GM18870 (cell line): ENCODE measurements at regions not wholly inside any gene's neighbourhood (a gene's known extent, or its start where the extent isn't known, plus 50 kb on each side); places are given as distances from the start of the nearest gene placed in this dataset.

Experiments used
- ATAC-seq: cut with Tn5 transposase; IDR thresholded peaks from one replicate; pipeline ENCODE4 v1.9.1; 2021; ENCODE audit warnings: moderate library complexity; ENCODE audit not compliant: unreplicated experiment

DNA sequence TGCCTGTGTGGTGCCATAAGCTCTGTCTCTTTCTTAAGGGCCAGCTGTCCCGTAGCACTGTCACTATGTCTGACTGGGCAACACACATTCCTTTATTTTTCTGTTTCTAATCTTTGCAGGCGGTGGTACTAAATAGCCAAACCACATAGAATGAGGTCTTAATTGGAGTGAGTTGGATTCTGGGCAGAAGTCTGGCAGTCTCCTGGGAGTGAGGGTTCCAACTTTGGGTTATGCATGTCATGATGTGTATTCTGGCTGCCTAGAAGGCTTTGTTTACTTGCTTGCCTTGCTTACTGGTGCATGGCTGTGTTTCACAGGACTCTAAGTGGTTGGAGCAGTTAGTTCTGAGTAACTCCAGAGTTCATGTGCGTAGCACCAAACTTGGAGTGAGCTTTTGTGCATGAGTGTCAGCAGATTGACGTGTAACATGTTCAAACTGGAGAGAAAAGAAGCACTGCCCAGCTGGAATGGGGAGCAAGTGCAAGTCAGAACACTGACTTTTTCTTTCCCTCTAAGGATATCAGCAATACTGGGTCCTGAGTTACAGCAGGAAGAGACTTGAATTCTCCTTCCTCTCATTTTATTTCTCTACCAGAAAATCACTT, 185.8 kb downstream of the PCSK1 start:
- ATAC-seq: no peak

- no peak for ATAC-seq
Measured at GRCh38 chr5:96245140-96246091, 187.6 kb downstream of the PCSK1 start.

DNA sequence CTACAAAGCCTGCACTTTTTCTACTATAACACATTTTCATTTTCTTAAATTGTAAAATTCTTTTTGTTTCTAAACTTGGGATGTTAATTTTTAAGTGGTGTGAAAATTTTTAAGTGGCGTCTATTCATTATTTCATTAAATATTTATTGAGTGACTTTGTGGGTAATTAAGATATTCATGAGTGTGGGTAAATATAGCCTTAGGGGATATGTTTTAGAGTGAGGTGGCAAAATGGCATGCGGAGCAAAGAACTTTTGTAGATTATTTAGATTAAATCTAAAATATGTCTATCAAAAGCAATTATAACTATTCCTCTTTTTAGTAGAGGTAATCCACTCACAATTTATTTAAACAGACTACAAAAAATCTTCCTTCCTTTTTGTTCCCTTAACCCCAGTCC, 188.4 kb downstream of the PCSK1 start:
- ATAC-seq: no peak

GRCh38 chr5:96243862-96244261, 189.2 kb downstream of the PCSK1 start:
- ATAC-seq: no peak

GRCh38 chr5:96243203-96243602, 189.8 kb downstream of the PCSK1 start:
- ATAC-seq: no peak

- ATAC-seq: no peak
Measured at GRCh38 chr5:96242571-96242970, 190.5 kb downstream of the PCSK1 start.

- no peak for ATAC-seq
Measured at GRCh38 chr5:96236831-96237230, 196.2 kb downstream of the PCSK1 start.

DNA sequence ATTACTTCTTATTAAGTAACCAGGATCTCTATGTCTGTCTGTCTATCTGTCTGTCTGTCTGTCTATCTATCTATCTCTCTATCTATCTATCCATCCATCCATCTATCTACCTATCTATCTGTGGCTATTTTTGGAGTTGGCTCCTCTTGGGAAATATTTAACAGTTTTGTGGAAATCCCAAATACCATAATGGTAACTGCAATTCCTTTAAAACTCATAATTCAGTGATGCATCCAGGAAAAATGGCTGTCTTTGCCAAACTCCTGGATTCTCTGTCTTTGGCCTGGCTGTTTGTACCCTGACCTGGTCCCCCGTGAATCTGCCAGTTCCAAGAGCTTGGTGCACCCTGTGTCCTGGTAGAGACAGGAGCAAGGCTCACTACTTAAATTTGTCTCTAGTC, 197.0 kb downstream of the PCSK1 start:
- ATAC-seq: no peak

DNA sequence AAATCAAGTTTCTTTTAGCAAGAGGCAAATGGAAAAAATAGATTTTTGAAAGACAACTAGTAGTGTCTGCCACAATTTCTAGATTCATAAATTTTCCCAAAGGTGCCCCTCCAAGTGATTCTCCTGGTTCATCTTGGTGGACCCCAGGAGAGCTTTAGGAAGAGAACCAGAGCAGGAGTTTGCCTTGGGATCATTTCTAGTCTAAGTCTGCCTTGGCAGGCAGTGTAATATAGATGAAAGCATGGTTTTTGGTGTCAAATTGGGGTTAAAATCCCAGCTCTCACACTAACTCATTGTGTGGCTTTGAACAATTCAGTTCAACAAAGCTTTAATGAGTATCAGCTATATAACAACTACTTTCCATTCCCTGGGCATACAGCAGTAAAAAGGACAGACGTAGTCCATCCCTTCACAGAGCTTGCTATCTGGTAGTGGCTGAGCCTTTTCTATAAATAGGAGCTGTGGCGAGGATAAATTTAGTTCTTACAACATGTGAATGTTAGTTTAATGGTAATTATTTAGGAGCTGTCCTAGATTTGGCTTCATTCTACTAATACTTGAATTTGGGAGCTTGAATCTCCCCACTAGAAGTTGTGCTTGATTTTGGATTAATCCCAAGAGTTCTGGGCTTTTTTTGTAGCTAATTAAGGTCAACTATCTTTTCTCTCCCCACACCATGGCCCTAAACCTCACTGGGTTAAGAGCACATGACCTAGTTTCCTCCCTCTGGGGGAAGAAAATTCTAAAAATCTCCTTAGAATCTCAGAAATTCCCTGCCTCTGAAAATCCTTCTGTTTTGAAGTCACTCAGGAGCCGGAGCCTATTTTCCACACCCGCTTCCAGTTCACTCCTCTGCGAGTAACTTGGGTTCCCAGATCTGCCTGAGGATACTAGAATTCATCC, 197.8 kb downstream of the PCSK1 start:
- ATAC-seq: no peak

DNA sequence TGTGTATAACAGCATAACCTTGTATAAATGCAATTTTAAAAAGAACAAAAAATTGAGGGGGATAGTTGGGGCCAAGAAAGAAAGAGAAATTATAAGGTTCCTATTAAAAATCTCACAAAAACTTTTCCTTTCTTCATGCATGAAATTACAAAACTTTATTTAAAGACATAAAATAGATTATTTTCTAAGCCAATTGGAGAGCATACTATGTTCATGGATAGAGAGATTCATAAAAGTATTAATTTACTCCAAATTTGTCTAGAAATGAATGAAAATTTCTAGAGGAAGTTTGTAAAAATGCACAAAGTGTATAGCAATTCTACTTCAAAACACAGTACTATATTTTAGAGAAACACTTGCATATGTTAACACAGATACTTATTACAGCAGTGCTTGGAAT, 200.4 kb downstream of the PCSK1 start:
- no peak for ATAC-seq

DNA sequence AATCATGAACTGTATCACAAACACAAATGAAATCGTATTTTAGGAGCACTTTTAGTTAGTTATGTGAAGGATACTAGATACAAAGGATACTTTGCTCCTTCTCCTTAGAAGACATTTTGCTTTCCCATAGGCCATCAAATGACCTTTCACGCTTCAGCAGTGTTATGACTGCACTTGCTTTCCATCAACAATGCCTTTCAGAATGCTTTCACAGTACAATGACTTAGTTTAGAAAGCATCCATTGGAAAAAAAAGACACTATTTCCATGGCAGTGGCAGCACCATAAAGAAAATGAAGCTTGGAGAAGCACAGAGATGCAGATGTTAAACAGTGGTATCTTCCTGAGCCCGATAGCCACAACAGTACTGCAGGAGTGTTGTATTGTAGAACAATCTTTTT, 203.9 kb downstream of the PCSK1 start:
- ATAC-seq: no peak

- ATAC-seq: no peak
Measured at GRCh38 chr5:96228408-96228807, 204.6 kb downstream of the PCSK1 start.

DNA sequence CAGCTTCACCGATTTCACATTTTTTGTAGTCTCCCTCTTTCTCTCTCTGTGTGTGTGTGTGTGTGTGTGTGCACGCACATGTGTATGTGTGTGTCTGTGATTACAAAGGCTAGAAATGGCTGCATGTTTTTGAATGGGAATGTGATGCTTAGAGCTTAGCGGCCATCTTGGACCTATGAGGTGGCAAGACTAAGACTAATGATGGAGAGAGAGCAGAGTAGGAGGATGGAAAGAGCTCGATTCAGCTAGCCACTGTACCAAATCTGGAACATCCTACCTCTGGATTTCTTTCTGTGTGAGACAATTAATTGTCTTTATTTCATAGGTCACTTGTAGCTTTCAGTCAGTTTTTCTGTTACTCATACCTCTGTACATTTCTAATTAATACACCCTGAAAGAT, 205.1 kb downstream of the PCSK1 start:
- no peak for ATAC-seq

- ATAC-seq: no peak
Measured at GRCh38 chr5:96226941-96227552, 206.0 kb downstream of the PCSK1 start.

DNA sequence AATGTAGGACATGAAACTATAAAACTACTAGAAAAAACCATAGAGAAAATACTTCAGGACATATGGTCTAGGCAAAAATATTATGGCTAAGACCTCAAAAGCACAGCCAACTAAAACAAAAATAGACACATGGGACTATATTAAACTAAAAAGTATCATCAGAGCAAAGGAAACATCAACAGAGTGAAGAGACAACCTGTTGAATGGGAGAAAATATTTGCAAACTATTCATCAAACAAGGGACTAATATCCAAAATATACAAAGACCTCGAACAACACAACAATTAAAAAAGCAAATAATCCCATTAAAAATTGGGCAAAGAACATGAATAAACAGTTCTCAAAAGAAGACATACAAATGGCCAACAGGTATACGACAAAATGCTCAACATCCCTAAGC, 210.9 kb downstream of the PCSK1 start:
- no peak for ATAC-seq

DNA sequence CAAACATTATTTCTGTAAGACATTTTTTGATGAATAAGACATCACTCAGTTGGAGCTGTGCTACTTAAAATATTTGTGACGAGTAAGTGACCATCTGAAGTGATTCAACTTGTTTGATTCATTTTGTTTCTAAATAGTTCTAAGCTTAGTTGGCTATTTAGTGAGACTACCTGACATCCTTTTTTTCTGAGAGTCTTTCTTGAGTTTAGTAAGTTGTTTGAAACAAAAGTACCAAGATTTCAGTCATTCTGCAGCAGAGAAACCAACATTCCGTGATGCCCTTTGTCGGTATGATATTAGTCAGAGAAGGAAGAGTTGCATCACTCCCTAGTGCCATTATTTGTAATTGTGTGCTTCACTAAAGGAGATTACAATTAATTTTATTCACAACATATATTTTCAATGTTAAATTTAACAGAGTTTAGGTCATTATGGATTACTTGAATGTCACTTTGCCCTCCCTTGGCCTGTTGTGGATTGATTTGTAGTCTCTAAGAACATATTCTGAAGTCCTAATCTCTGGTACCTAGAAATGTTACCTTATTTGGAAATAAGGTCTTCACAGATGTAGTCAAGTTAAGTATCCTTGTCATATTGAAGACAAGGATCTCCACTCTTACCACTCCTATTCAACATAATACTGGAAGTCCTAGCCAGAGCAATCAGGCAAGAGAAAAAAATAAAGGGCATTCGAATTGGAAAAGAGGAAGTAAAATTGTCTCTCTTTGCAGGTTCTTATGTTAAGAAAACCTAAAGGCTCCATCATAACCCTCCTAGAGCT, 212.2 kb downstream of the PCSK1 start:
- peak; percentile 70 for ATAC-seq

DNA sequence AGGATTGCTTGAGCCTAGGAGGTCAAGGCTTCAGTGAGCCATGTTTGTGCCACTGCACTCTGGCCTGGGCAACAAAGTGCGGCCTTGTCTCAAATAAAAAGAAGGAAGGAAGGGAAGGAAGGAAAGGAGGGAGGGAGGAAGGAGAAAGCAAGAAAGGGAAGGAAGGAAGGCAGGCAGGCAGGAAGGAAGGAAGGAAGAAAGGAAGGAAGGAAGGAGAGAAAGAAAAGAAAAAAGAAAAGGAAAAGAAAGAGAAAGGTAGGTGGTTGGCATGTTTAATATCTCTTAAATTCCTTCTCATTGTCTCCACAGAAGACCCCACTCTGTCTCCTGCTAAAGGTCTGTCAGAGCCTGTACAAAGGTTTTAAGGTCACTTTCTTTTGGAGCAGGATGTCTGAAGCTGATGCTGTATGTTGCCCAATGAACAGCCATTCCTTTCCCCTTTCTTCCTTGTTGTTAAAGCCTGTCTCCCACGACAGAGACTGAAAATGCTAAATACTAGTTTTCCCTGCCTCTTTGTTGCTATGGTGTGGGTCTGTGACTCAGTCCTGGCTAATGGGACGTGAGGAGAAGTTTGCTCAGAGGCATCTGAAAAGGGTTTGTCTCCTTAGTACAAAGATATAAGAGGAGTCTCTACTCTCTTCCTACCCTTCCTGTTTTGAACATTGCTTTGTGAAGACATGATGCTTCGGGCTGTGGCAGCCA, 213.3 kb downstream of the PCSK1 start:
- ATAC-seq: no peak

DNA sequence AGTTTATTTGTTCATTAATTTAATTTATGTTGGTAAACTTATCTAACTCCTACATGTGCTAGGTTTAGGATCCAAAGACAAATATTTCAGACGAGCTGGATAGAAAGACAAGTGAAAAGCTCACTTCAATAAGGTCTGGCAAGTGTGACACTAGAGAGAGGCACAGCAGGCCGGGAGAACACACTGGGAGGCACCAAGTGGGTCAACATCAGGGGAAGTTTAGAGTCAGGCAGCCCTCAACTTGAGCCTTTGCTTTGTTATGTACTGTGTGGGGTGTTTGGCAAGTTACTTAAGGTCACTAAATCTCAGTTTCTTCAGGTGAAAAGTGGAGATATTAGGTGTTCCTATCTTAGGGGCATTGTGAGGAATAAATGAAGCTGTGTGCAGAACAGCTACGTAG, 214.4 kb downstream of the PCSK1 start:
- ATAC-seq: no peak

- ATAC-seq: no peak
Measured at GRCh38 chr5:96214442-96215197, 218.4 kb downstream of the PCSK1 start.
